Colonic mucosa (tissue), 4 donors: ENCODE measurements at regions not wholly inside any gene's neighbourhood (a gene's known extent, or its start where the extent isn't known, plus 50 kb on each side); places are given as distances from the start of the nearest gene placed in this dataset.

ENCODE experiments used
- DNase-seq: peaks from one replicate; pipeline ENCODE4 v3.0.0-alpha.2; 2020
- H3K27ac ChIP-seq: fragments of 200-600 bp; one replicate; pipeline ENCODE4 v1.8.0; 2021
- H3K27me3 ChIP-seq: fragments of 200-600 bp; one replicate; pipeline ENCODE4 v1.8.0; 2021
- H3K36me3 ChIP-seq: fragments of 200-600 bp; one replicate; pipeline ENCODE4 v1.8.0; 2021
- H3K4me1 ChIP-seq: fragments of 200-600 bp; one replicate; pipeline ENCODE4 v1.8.0; 2021; ENCODE audit warnings: mild to moderate bottlenecking
- H3K4me3 ChIP-seq: fragments of 200-600 bp; one replicate; pipeline ENCODE4 v1.8.0; 2021
- H3K9ac ChIP-seq, 2 donors: one replicate each; pipeline ENCODE4 v1.7.0; 2013; ENCODE audit warnings: control low read depth in 2 of 2, low read depth in 2 of 2, low read length in 2 of 2
- H3K9me3 ChIP-seq: fragments of 200-600 bp; one replicate; pipeline ENCODE4 v1.8.0; 2021
- CTCF ChIP-seq: fragments of 200-600 bp; IDR thresholded peaks from one replicate; pipeline ENCODE4 v1.8.0; 2022; ENCODE audit warnings: antibody characterized with exemption, mild to moderate bottlenecking
- intact Hi-C: fragments of 100-400 bp; cut with DNase I; formaldehyde crosslinking; loops from one replicate; pipeline ENCODE4 v1.14.1; 2022
- donor health status: healthy.
- donor health status: DM: no; HTN: no; CAD: no.
- donor health status: DM: no; HTN: no; CAD: no.

DNA sequence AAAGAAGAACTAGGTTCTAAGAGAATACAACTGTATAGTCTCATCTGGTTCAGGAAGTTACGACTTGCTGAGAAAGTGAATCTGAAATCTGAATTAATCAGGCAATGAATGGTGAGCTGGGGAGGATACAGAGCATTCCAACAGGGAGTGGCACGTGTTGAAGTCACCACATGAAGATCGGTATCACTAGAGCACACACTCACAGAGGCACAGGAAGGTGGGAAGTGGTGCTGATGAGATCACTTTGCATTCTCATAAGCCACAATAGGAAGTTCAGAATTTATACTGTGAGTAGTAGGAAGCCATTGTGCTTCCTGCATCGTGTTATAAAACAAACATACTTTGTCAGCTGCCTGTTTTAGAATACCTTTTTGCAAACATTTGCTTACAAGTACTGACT lies 615.0 kb upstream of the DDX18 start:
- H3K4me1 ChIP-seq: no peaks in the 10 kb centered on the region
- H3K9me3 ChIP-seq: no peaks in the 10 kb centered on the region
- no peak overlapping the region for H3K27ac ChIP-seq
- no peak overlapping the region for H3K4me3 ChIP-seq
- intact Hi-C loops: no loop called here
- no peak for DNase-seq
- no peaks in the 10 kb centered on the region for H3K36me3 ChIP-seq
- H3K27me3 ChIP-seq: no peaks in the 10 kb centered on the region
- no peak for TF ChIP-seq CTCF
- H3K9ac ChIP-seq: no peak overlapping the region

- no peaks in the 10 kb centered on the region for H3K36me3 ChIP-seq
- H3K27ac ChIP-seq: no peak overlapping the region
- no peaks in the 10 kb centered on the region for H3K9me3 ChIP-seq
- intact Hi-C loops: no loop called here
- no peaks in the 10 kb centered on the region for H3K4me1 ChIP-seq
- DNase-seq: no peak
- H3K9ac ChIP-seq: no peak overlapping the region
- no peak overlapping the region for H3K4me3 ChIP-seq
- TF ChIP-seq CTCF: no peak
- H3K27me3 ChIP-seq: no peaks in the 10 kb centered on the region
Measured at GRCh38 chr2:117212562-117212961, 601.9 kb upstream of the DDX18 start.

- no peaks in the 10 kb centered on the region for H3K27me3 ChIP-seq
- H3K4me1 ChIP-seq: no peaks in the 10 kb centered on the region
- no peak for TF ChIP-seq CTCF
- no peaks in the 10 kb centered on the region for H3K9me3 ChIP-seq
- no peak overlapping the region for H3K27ac ChIP-seq
- no peaks in the 10 kb centered on the region for H3K36me3 ChIP-seq
- no peak overlapping the region for H3K4me3 ChIP-seq
- no peak overlapping the region for H3K9ac ChIP-seq
- no peak for DNase-seq
- intact Hi-C loops: no loop called here
Measured at GRCh38 chr2:117217145-117217544, 597.3 kb upstream of the DDX18 start.

GRCh38 chr2:117222809-117223208 lies 591.7 kb upstream of the DDX18 start:
- Histone ChIP-seq H3K27me3 (no peaks in the 10 kb centered on the region), H3K36me3 (no peaks in the 10 kb centered on the region), H3K27ac (no peak overlapping the region), H3K9me3 (no peaks in the 10 kb centered on the region), H3K4me1 (no peaks in the 10 kb centered on the region), H3K9ac (no peak overlapping the region), H3K4me3 (no peak overlapping the region)
- DNase-seq: no peak
- intact Hi-C loops: no loop called here
- TF ChIP-seq CTCF: no peak

DNA sequence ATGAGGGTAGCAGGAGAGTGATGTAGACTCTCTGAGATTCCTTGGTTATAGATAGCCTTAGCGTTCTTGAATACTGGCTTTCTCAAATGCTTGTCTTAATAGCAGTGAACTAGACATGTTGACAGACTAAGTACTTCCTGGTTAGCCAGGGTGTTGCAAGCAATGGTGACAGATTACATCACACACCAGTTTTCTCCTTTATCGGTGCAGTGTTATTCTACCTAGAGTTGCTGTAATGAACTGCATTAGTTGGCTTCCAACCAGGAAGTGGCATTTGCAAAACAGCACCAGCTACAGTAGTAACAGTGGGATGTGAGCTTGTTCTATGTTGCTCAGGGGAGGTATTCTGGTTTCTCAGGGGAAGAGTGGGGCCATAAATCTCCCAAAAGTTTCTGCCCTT lies 582.2 kb upstream of the DDX18 start:
- Histone ChIP-seq H3K36me3 (no peaks in the 10 kb centered on the region), H3K9me3 (no peaks in the 10 kb centered on the region), H3K27ac (no peak overlapping the region), H3K4me1 (no peaks in the 10 kb centered on the region), H3K9ac (no peak overlapping the region), H3K4me3 (no peak overlapping the region), H3K27me3 (no peaks in the 10 kb centered on the region)
- DNase-seq: no peak
- TF ChIP-seq CTCF: no peak
- intact Hi-C loops: no loop called here

DNA sequence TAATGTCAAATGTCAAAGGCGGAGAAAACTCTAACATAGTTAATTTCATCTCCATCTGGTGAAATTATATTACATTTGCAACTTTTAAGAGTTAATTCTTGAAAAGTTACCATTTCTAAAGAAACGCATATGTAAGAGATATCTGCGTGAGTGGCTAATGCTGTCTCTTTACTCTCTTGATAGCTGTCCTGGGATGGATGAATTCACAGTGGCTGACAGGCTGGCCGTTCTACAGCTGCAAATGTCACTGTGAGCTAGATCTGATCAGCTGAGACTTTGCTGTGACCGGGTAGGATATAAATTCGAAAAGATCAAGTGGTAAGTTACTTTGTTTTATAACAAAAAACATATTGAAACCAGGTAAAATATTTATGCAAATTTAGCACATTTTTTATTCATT lies 557.1 kb upstream of the DDX18 start:
- Histone ChIP-seq H3K9ac (no peak overlapping the region), H3K9me3 (no peaks in the 10 kb centered on the region), H3K4me3 (no peak overlapping the region), H3K36me3 (no peaks in the 10 kb centered on the region), H3K4me1 (no peaks in the 10 kb centered on the region), H3K27ac (no peak overlapping the region), H3K27me3 (no peaks in the 10 kb centered on the region)
- intact Hi-C loops: no loop called here
- DNase-seq: no peak
- no peak for TF ChIP-seq CTCF
